SK-N-SH (cell line): ENCODE measurements at regions not wholly inside any gene's neighbourhood (a gene's known extent, or its start where the extent isn't known, plus 50 kb on each side); places are given as distances from the start of the nearest gene placed in this dataset.

Experiments
- CTCF ChIP-seq: fragments of 200-600 bp; sonication (generic); IDR thresholded peaks from 2 replicates; pipeline ENCODE4 v1.6.1; 2017; ENCODE audit warnings: antibody characterized with exemption, mild to moderate bottlenecking, moderate library complexity
- MXI1 ChIP-seq: IDR thresholded peaks from 2 replicates; pipeline ENCODE4 v1.6.1; 2012; ENCODE audit warnings: mild to moderate bottlenecking, low read depth, low read length, improper control_type of control experiment

- TF ChIP-seq CTCF (no peak), MXI1 (no peak)
These were observed 107.7 kb upstream of the ANK3 start for GRCh38 chr10:60497364-60497763.
